PC-3 (cell line): ENCODE measurements at regions not wholly inside any gene's neighbourhood (a gene's known extent, or its start where the extent isn't known, plus 50 kb on each side); places are given as distances from the start of the nearest gene placed in this dataset.

Experiments
- ATAC-seq: fragments of 200-7000 bp; cut with Tn5 transposase; 2 replicates; pipeline ENCODE4 v1.9.1; 2020; ENCODE audit warnings: mild to moderate bottlenecking, moderate library complexity
- BruUV-seq: library from RNA; stranded (reverse); fragments of 400-500 nt; replicated peaks from 2 replicates; lab custom pipeline; 2021; lab: Mats Ljungman, UMichigan
- CTCF ChIA-PET: fragments of 300-600 bp; sonication (Branson Sonifier 250); formaldehyde crosslinking; loops from one replicate; lab custom pipeline; 2022; ENCODE audit warnings: antibody characterized with exemption; lab: Charles Lee
- POLR2A ChIA-PET: fragments of 300-600 bp; sonication (Branson Sonifier 250); formaldehyde crosslinking; loops from one replicate; lab custom pipeline; 2022; ENCODE audit warnings: antibody characterized with exemption; ENCODE audit not compliant: unreplicated experiment; lab: Charles Lee
- DNase-seq: peaks from one replicate; pipeline ENCODE4 v3.0.0-alpha.2; 2015
- H2AFZ ChIP-seq: fragments of 300-600 bp; sonication (generic); 2 replicates; pipeline ENCODE4 v1.6.0; 2016; ENCODE audit warnings: antibody characterized with exemption, low read length
- H3F3A ChIP-seq: fragments of 300-600 bp; sonication (generic); one replicate; pipeline ENCODE4 v1.6.0; 2017; ENCODE audit warnings: antibody characterized with exemption, low read length, control low read depth, mild to moderate bottlenecking; ENCODE audit not compliant: unreplicated experiment
- H3K27ac ChIP-seq: fragments of 300-600 bp; sonication (generic); 2 replicates; pipeline ENCODE4 v1.5.1; 2016; ENCODE audit warnings: mild to moderate bottlenecking, low read length
- H3K27me3 ChIP-seq: fragments of 300-600 bp; sonication (generic); 2 replicates; pipeline ENCODE4 v1.6.1; 2016; ENCODE audit warnings: low read length, mixed read lengths
- H3K36me3 ChIP-seq: fragments of 300-600 bp; sonication (generic); 2 replicates; pipeline ENCODE4 v1.6.1; 2016; ENCODE audit warnings: low read depth, mixed run types, low read length, mixed read lengths
- H3K4me1 ChIP-seq: fragments of 300-600 bp; sonication (generic); 2 replicates; pipeline ENCODE4 v1.5.1; 2016; ENCODE audit warnings: low read length; ENCODE audit not compliant: insufficient read depth
- H3K4me2 ChIP-seq: fragments of 300-600 bp; sonication (generic); 2 replicates; pipeline ENCODE4 v1.6.0; 2016; ENCODE audit warnings: low read length
- H3K4me3 ChIP-seq: fragments of 300-600 bp; sonication (generic); 2 replicates; pipeline ENCODE4 v1.5.1; 2016; ENCODE audit warnings: mild to moderate bottlenecking, low read length, mixed read lengths
- H3K79me2 ChIP-seq: fragments of 300-600 bp; sonication (generic); 2 replicates; pipeline ENCODE4 v1.6.1; 2017; ENCODE audit warnings: low read length, mixed read lengths
- H3K9ac ChIP-seq: fragments of 300-600 bp; sonication (generic); 2 replicates; pipeline ENCODE4 v1.6.0; 2016; ENCODE audit warnings: mild to moderate bottlenecking, low read length
- H3K9me2 ChIP-seq: fragments of 300-600 bp; sonication (generic); replicated peaks from 2 replicates; pipeline ENCODE4 v1.6.1; 2016; ENCODE audit warnings: mixed run types, low read length, mixed read lengths
- H3K9me3 ChIP-seq: fragments of 300-600 bp; sonication (generic); 2 replicates; pipeline ENCODE4 v1.6.1; 2016; ENCODE audit warnings: low read length, mixed read lengths
- H4K20me1 ChIP-seq: fragments of 300-600 bp; sonication (generic); 2 replicates; pipeline ENCODE4 v1.6.1; 2016; ENCODE audit warnings: low read length, mixed read lengths
- CTCF ChIP-seq: fragments of 300-600 bp; sonication (generic); conservative IDR thresholded peaks from 2 replicates; pipeline ENCODE4 v1.5.1; 2017; ENCODE audit warnings: antibody characterized with exemption, low read depth, mild to moderate bottlenecking, low read length
- EZH2 ChIP-seq: fragments of 300-600 bp; sonication (generic); IDR thresholded peaks from one replicate; pipeline ENCODE4 v1.6.1; 2017; ENCODE audit warnings: antibody characterized with exemption, mild to moderate bottlenecking, low read length; ENCODE audit not compliant: unreplicated experiment
- EZH2phosphoT487 ChIP-seq: fragments of 300-600 bp; sonication (generic); IDR thresholded peaks from 2 replicates; pipeline ENCODE4 v1.6.1; 2018; ENCODE audit warnings: mild to moderate bottlenecking, antibody characterized with exemption, low read length, borderline replicate concordance
- intact Hi-C: fragments of 100-400 bp; cut with micrococcal nuclease; formaldehyde crosslinking; loops from 2 replicates; pipeline ENCODE4 v1.9.0; 2023

DNA sequence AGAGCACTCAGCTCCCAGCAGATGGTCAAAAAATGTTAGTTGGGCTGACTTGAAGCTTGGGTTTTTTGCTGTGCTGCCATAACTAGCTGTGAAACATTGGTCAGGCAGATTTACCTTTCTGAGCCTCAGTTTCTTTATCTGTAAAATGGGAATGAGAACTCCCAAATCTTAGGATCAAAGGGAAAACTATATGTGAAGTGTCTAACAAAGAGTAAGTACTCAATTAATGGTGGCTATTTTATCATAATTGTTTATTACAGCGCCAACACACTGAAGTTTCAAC lies 164.2 kb upstream of the POU3F1 start:
- intact Hi-C loops = no loop called here
- CTCF ChIA-PET = no interaction called here

DNA sequence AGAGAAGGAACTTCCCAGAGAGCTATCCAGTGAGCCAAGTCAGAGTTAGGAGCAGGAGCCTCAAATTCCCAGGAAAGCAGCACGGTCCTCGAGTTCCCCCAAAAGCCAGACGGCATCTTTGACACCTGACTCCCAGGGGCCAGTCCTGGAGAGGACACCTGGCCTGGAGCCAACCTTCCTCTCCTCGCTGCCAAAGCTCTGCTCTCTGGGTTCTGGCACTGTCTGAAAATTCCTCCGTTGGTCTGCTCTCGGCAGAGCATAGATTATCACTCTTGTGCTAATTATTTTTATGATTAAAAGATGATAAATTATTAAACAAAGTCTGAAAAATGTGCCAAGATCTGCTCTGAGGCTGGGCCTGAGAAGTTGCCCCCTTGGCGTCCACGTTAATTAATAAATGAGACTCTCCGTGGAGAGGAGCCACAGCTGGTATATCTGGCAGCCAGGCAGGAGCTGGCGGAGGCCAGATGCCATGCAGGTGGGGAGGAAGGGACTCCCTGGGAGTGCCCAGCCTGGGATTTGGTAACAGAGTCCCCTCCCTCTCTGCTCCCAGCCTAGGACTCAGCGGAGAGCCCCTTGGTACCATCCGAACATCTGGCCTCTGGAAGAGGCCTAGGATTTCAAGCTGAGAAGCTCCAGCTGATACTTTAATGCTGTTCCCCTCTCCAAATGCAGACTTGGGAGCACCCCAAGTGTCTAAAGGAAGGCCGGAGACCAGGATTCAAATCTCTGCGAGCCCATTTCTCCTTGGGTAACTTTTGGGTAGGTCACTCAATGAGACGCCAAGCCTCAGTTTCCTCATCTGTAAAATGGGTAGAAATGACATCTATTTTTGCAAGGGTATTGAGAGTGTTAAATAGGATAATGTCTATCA lies 163.7 kb upstream of the POU3F1 start:
- no peak overlapping the region for H3K4me3 ChIP-seq
- BruUV-seq = no TSS peak
- no peaks in the 10 kb centered on the region for H3K4me1 ChIP-seq
- intact Hi-C loops = no loop called here
- H3K27ac ChIP-seq = no peak overlapping the region
- peaks cover 43% of the 10 kb centered on the region for H3K27me3 ChIP-seq
- DNase-seq (no peak), ATAC-seq (no peak)
- no peak overlapping the region for H3K4me2 ChIP-seq
- H4K20me1 ChIP-seq = no peaks in the 10 kb centered on the region
- no peak overlapping the region for H2AFZ ChIP-seq
- TF ChIP-seq CTCF = no peak
- TF ChIP-seq EZH2 = no peak
- no peak for TF ChIP-seq EZH2phosphoT487
- no peaks in the 10 kb centered on the region for H3F3A ChIP-seq
- ChIA-PET CTCF (no interaction called here), POLR2A (no interaction called here)
- H3K9me2 ChIP-seq = no peaks in the 10 kb centered on the region
- no peaks in the 10 kb centered on the region for H3K36me3 ChIP-seq
- H3K9me3 ChIP-seq = no peaks in the 10 kb centered on the region
- no peaks in the 10 kb centered on the region for H3K79me2 ChIP-seq
- no peak overlapping the region for H3K9ac ChIP-seq

More for the DNA sequence above, 164.2 kb upstream of the POU3F1 start:
- H3K9me3 ChIP-seq = no peaks in the 10 kb centered on the region
- TF ChIP-seq EZH2 (no peak), EZH2phosphoT487 (no peak), CTCF (no peak)
- H3K27ac ChIP-seq = no peak overlapping the region
- no peaks in the 10 kb centered on the region for H3K79me2 ChIP-seq
- H3K4me3 ChIP-seq = no peak overlapping the region
- H4K20me1 ChIP-seq = no peaks in the 10 kb centered on the region
- no peaks in the 10 kb centered on the region for H3K4me1 ChIP-seq
- H3F3A ChIP-seq = no peaks in the 10 kb centered on the region
- no peak overlapping the region for H3K4me2 ChIP-seq
- DNase-seq (no peak), ATAC-seq (no peak)
- H3K9me2 ChIP-seq = no peaks in the 10 kb centered on the region
- H3K9ac ChIP-seq = no peak overlapping the region
- BruUV-seq = no TSS peak
- H2AFZ ChIP-seq = no peak overlapping the region
- peaks cover 49% of the 10 kb centered on the region for H3K27me3 ChIP-seq
- POLR2A ChIA-PET = no interaction called here
- H3K36me3 ChIP-seq = no peaks in the 10 kb centered on the region
